GM12878 (cell line): ENCODE measurements at regions not wholly inside any gene's neighbourhood (a gene's known extent, or its start where the extent isn't known, plus 50 kb on each side); places are given as distances from the start of the nearest gene placed in this dataset.

Experiments
- ATAC-seq: fragments of 200-7000 bp; cut with Tn5 transposase; 3 replicates; pipeline ENCODE4 v1.9.1; 2020; ENCODE audit warnings: mild to moderate bottlenecking, moderate library complexity
- BruUV-seq: library from RNA; stranded (reverse); fragments of 400-500 nt; replicated peaks from 2 replicates; lab custom pipeline; 2021; lab: Mats Ljungman, UMichigan
- CTCF ChIA-PET: fragments of 300-600 bp; sonication (Branson Sonifier 250); formaldehyde crosslinking; extraction: SDS; loops from one replicate; lab custom pipeline; 2021; ENCODE audit warnings: inconsistent platforms; lab: Yijun Ruan, JAX
- POLR2A ChIA-PET: fragments of 350-600 bp; formaldehyde crosslinking; extraction: SDS; loops from one replicate; lab custom pipeline; 2021; ENCODE audit warnings: inconsistent platforms; lab: Charles Lee
- RAD21 ChIA-PET: fragments of 300-600 bp; sonication (Branson Sonifier 250); formaldehyde crosslinking; loops from one replicate; lab custom pipeline; 2023; ENCODE audit warnings: antibody characterized with exemption; ENCODE audit not compliant: unreplicated experiment; lab: Charles Lee
- SMC1A ChIA-PET: fragments of 300-600 bp; sonication (Branson Sonifier 250); formaldehyde crosslinking; loops from one replicate; lab custom pipeline; 2023; ENCODE audit not compliant: unreplicated experiment, uncharacterized antibody; lab: Charles Lee
- DNase-seq: peaks from one replicate; pipeline ENCODE4 v3.0.0-alpha.2; 2011; ENCODE audit warnings: low read depth, low spot score
- FAIRE-seq: peaks from 3 replicates; lab custom pipeline; 2011; peaks lifted over from hg19 to GRCh38; lab: Jason Lieb, UNC
- H2AFZ ChIP-seq: 2 replicates; pipeline ENCODE4 v1.6.0; 2011; ENCODE audit warnings: low read depth, low read length, control low read depth; ENCODE audit not compliant: control insufficient read depth
- H3K27ac ChIP-seq: 2 replicates; pipeline ENCODE4 v1.5.1; 2011; ENCODE audit warnings: control low read depth; ENCODE audit not compliant: control insufficient read depth, insufficient read depth
- H3K27me3 ChIP-seq, 2 experiments: replicated peaks in 1 of 2; 2 replicates each; pipeline versions ENCODE4 v1.6.0 to v1.6.1; 2011; ENCODE audit warnings: low read length in 1 of 2; ENCODE audit not compliant: control insufficient read depth in 2 of 2, insufficient read depth in 2 of 2
- H3K36me3 ChIP-seq, 2 experiments: 2 replicates each; pipeline ENCODE4 v1.5.1; 2011; ENCODE audit warnings: low read length in 1 of 2; ENCODE audit not compliant: control insufficient read depth in 2 of 2, insufficient read depth in 2 of 2
- H3K4me1 ChIP-seq: 2 replicates; pipeline ENCODE4 v1.6.1; 2011; ENCODE audit warnings: mild to moderate bottlenecking, low read length, moderate library complexity, mixed read lengths; ENCODE audit not compliant: control insufficient read depth, insufficient read depth
- H3K4me2 ChIP-seq: 2 replicates; pipeline ENCODE4 v1.6.0; 2011; ENCODE audit warnings: control low read depth; ENCODE audit not compliant: control insufficient read depth, insufficient read depth
- H3K4me3 ChIP-seq: fragments of 200-600 bp; sonication (generic); 2 replicates; pipeline ENCODE4 v1.5.1; 2016
- H3K79me2 ChIP-seq: 2 replicates; pipeline ENCODE4 v1.6.0; 2011; ENCODE audit warnings: low read length; ENCODE audit not compliant: control insufficient read depth, insufficient read depth
- H3K9ac ChIP-seq: 2 replicates; pipeline ENCODE4 v1.8.0; 2011; ENCODE audit warnings: low read length, control low read depth, mixed read lengths; ENCODE audit not compliant: control insufficient read depth, insufficient read depth
- H3K9me3 ChIP-seq: replicated peaks from 3 replicates; pipeline ENCODE4 v1.5.1; 2011; ENCODE audit warnings: mild to moderate bottlenecking, low read length; ENCODE audit not compliant: control insufficient read depth, insufficient read depth
- H4K20me1 ChIP-seq: 2 replicates; pipeline ENCODE4 v1.6.0; 2011; ENCODE audit not compliant: control insufficient read depth, insufficient read depth
- FOXM1 ChIP-seq: IDR thresholded peaks from 2 replicates; pipeline ENCODE4 v1.6.1; 2012; ENCODE audit warnings: low read depth, mild to moderate bottlenecking, inconsistent platforms, low read length, moderate library complexity
- SMAD1 ChIP-seq: fragments of 450-650 bp; IDR thresholded peaks from 2 replicates; pipeline ENCODE4 v1.6.1; 2018; ENCODE audit warnings: mild to moderate bottlenecking, low read depth; ENCODE audit not compliant: partially characterized antibody
- ZNF217 ChIP-seq: fragments of 450-650 bp; IDR thresholded peaks from 2 replicates; pipeline ENCODE4 v1.6.1; 2017; ENCODE audit warnings: antibody characterized with exemption, mild to moderate bottlenecking
- WGBS: methylation state at CpG from one replicate; pipeline ENCODE4 v1.1.6; 2016; ENCODE audit warnings: low lambda C conversion rate; ENCODE audit not compliant: insufficient replicate concordance, insufficient coverage; ENCODE audit errors: missing lambda C conversion rate; 5-methylcytosine and 5-hydroxymethylcytosine counted together
- in situ Hi-C: fragments of 300-500 bp; cut with MboI; formaldehyde crosslinking; loops from 9 replicates; pipeline ENCODE4 v1.14.3; 2018; ENCODE audit warnings: mixed read lengths
- intact Hi-C: fragments of 100-400 bp; cut with micrococcal nuclease; formaldehyde crosslinking; loops from one replicate; pipeline ENCODE4 v1.14.2; 2022; ENCODE audit not compliant: unreplicated experiment

GRCh38 chr1:81224222-81224621 lies 576.5 kb upstream of the ADGRL2 start:
- Histone ChIP-seq H3K27ac (no peak overlapping the region), H4K20me1 (no peaks in the 10 kb centered on the region), H3K9ac (no peak overlapping the region), H3K36me3 (no peaks in the 10 kb centered on the region), H3K4me3 (no peak overlapping the region), H3K27me3 (no peaks in the 10 kb centered on the region), H3K4me1 (no peaks in the 10 kb centered on the region), H3K4me2 (no peak overlapping the region), H2AFZ (no peak overlapping the region), H3K79me2 (no peaks in the 10 kb centered on the region), H3K9me3 (no peaks in the 10 kb centered on the region)
- in situ Hi-C loops (no loop called here), intact Hi-C loops (no loop called here)
- DNase-seq, result no peak
- ChIA-PET CTCF (interaction anchor here (0.7 to 1.0 kb wide), 2 partner anchors 10 to 12 kb away, joined by 3 to 4 read pairs; no protein-coding TSS in a partner anchor), RAD21 (no interaction called here), POLR2A (no interaction called here), SMC1A (no interaction called here)
- BruUV-seq, result no TSS peak
- no peak for TF ChIP-seq ZNF217
- FAIRE-seq, result no peak
- ATAC-seq, result no peak

DNA sequence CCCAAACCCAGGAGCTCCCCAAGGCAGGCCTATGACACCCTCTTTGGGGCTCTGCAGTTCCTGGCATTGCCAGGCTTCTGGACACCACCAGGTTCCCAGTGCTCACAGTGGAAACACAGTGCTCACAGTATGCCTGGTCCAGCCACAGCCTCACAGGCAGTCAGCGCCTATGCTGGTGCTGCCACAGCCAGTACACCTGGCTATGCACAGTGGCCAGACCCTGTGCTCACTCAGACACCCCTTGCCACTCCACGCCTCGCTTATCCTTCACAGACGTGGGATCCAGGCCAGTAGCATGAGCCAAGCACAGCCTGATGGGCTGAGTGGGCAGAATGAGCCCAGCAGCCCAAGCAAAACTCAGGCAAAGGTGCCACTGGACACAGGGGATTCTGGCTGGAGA lies 579.2 kb upstream of the ADGRL2 start:
- no peaks in the 10 kb centered on the region for H3K36me3 ChIP-seq
- DNase-seq, result no peak
- H3K4me2 ChIP-seq, result no peak overlapping the region
- no peaks in the 10 kb centered on the region for H4K20me1 ChIP-seq
- H3K27ac ChIP-seq, result no peak overlapping the region
- no peak for TF ChIP-seq SMAD1
- TF ChIP-seq FOXM1, result no peak
- no peaks in the 10 kb centered on the region for H3K4me1 ChIP-seq
- ChIA-PET CTCF (no interaction called here), SMC1A (no interaction called here), RAD21 (no interaction called here), POLR2A (no interaction called here)
- 43% methylated on average over 4 of the region's 4 CpGs for WGBS
- no peak overlapping the region for H2AFZ ChIP-seq
- intact Hi-C loops, result no loop called here
- FAIRE-seq, result no peak
- H3K79me2 ChIP-seq, result no peaks in the 10 kb centered on the region
- ATAC-seq, result no peak
- no peaks in the 10 kb centered on the region for H3K27me3 ChIP-seq
- in situ Hi-C loops, result no loop called here
- H3K4me3 ChIP-seq, result no peak overlapping the region
- H3K9me3 ChIP-seq, result no peaks in the 10 kb centered on the region
- no peak overlapping the region for H3K9ac ChIP-seq
- no TSS peak for BruUV-seq
